GM21576 (cell line): ENCODE measurements at regions not wholly inside any gene's neighbourhood (a gene's known extent, or its start where the extent isn't known, plus 50 kb on each side); places are given as distances from the start of the nearest gene placed in this dataset.

Source experiments
- ATAC-seq: cut with Tn5 transposase; IDR thresholded peaks from one replicate; pipeline ENCODE4 v1.9.1; 2021; ENCODE audit warnings: mild to moderate bottlenecking, moderate library complexity; ENCODE audit not compliant: unreplicated experiment

DNA sequence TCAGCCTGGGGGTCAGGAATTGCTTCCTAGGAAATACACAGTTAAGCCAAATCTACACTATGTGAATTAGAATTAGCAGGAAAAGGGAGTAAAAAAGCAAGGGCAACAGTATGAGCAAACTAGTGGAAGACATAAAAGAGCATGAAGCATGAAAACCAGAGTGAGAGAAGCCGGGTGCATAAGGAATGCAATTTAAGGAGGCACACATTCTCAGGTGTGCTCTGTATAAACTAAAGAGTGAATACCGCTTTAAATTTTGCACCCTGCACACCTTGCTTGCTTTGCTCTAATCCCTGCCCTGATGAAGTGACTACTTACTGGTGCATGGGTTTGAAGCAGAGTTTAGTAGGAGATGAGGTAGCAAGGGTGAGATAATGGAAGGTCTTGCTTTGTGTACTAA, 65.7 kb upstream of the EPHA4 start:
- ATAC-seq, result no peak

DNA sequence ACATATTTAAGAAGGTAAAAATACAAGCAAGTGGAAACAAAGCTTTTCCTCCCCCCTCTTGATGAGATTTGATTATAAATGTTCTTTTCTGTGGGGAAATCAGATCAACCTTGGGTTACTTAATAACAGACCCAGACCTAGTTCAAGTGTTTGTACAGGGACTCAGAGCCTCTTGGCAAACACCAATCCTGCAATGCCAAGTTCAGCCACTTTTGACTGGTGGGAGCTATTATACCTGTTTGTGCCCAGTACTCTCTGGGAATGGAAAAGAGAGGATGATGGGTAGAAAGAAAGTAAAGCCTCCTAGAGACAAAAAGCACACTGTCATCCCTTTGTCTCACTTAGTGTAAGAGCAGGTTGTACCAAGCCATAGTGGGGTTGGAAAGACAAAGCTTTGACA, 63.8 kb upstream of the EPHA4 start:
- no peak for ATAC-seq

GRCh38 chr2:221629468-221629867, 57.4 kb upstream of the EPHA4 start:
- ATAC-seq, result no peak

DNA sequence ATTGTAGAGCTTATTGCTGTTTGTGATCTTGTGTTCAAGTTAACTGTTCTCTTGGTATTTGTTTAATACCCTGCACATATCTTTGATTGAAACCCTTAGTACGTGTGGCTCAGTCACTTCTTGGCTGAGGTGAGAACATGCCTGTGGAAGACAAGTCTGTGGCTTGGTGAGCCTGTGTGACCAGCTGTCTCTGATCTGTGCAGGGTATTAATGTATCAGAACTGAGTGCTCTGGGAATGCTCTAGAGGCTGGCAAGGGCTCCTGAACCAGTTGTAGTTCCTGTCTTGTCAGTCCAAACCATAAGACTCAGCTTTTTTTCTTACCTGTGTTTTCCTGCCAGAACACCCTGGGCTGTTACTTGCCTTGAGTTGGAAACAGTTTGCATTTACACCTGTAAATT, 52.4 kb upstream of the EPHA4 start:
- no peak for ATAC-seq
